Caco-2 (cell line): ENCODE measurements at regions not wholly inside any gene's neighbourhood (a gene's known extent, or its start where the extent isn't known, plus 50 kb on each side); places are given as distances from the start of the nearest gene placed in this dataset.

Source experiments
- BruUV-seq: library from RNA; stranded (reverse); fragments of 400-500 nt; replicated peaks from 2 replicates; lab custom pipeline; 2021; lab: Mats Ljungman, UMichigan
- CTCF ChIA-PET: fragments of 300-600 bp; sonication (Branson Sonifier 250); formaldehyde crosslinking; loops from one replicate; lab custom pipeline; 2022; ENCODE audit warnings: antibody characterized with exemption; lab: Charles Lee
- POLR2A ChIA-PET: fragments of 300-600 bp; sonication (Branson Sonifier 250); formaldehyde crosslinking; loops from one replicate; lab custom pipeline; 2022; ENCODE audit warnings: antibody characterized with exemption; lab: Charles Lee
- DNase-seq, 2 experiments: peaks; one replicate each; pipeline versions ENCODE4 v3.0.0 to v3.0.0-alpha.2; 2020 to 2022
- H3K27me3 ChIP-seq: replicated peaks from 2 replicates; pipeline ENCODE4 v1.6.0; 2011; ENCODE audit warnings: low read length; ENCODE audit not compliant: control insufficient read depth, insufficient read depth
- H3K36me3 ChIP-seq: 2 replicates; pipeline ENCODE4 v1.5.1; 2011; ENCODE audit warnings: low read length; ENCODE audit not compliant: control insufficient read depth, insufficient read depth
- H3K4me1 ChIP-seq: fragments of 250-450 bp; sonication (Bioruptor Pico); 2 replicates; pipeline ENCODE4 v1.5.1; 2020; ENCODE audit warnings: mild to moderate bottlenecking
- H3K4me3 ChIP-seq: 2 replicates; pipeline ENCODE4 v1.5.1; 2011; ENCODE audit warnings: low read depth, mild to moderate bottlenecking, control low read depth, low read length
- H3K9me3 ChIP-seq: fragments of 250-450 bp; sonication (Bioruptor Pico); 2 replicates; pipeline ENCODE4 v1.5.1; 2020; ENCODE audit warnings: mild to moderate bottlenecking, moderate library complexity
- H3K27ac Mint-ChIP-seq: one replicate; pipeline ENCODE4 v1.8.0; 2022; ENCODE audit warnings: mixed read lengths; ENCODE audit not compliant: unreplicated experiment
- H3K27me3 Mint-ChIP-seq: one replicate; pipeline ENCODE4 v1.8.0; 2022; ENCODE audit warnings: mixed read lengths; ENCODE audit not compliant: insufficient read depth, unreplicated experiment
- H3K36me3 Mint-ChIP-seq: one replicate; pipeline ENCODE4 v1.8.0; 2022; ENCODE audit warnings: mild to moderate bottlenecking, mixed read lengths; ENCODE audit not compliant: insufficient read depth, unreplicated experiment
- H3K4me1 Mint-ChIP-seq: one replicate; pipeline ENCODE4 v1.8.0; 2022; ENCODE audit warnings: low read depth, mixed read lengths; ENCODE audit not compliant: unreplicated experiment
- H3K4me3 Mint-ChIP-seq: one replicate; pipeline ENCODE4 v1.8.0; 2022; ENCODE audit warnings: mild to moderate bottlenecking, moderate library complexity, mixed read lengths; ENCODE audit not compliant: unreplicated experiment
- H3K9me3 Mint-ChIP-seq: one replicate; pipeline ENCODE4 v1.8.0; 2022; ENCODE audit warnings: mixed read lengths; ENCODE audit not compliant: unreplicated experiment
- intact Hi-C: fragments of 100-400 bp; cut with micrococcal nuclease; formaldehyde crosslinking; loops from one replicate; pipeline ENCODE4 v1.10.0; 2022; ENCODE audit not compliant: unreplicated experiment
- TF ChIP-seq, protein P1 (sequence below), 2 experiments: fragments of 200-600 bp in 1 of 2; IDR thresholded peaks; 1 replicate in 1 of 2; 2 replicates in 1 of 2; pipeline versions ENCODE4 v1.5.1 to v1.8.0; 2011 to 2022; ENCODE audit warnings: antibody characterized with exemption in 1 of 2, control low read depth in 1 of 2, inconsistent platforms in 1 of 2, low read depth in 1 of 2, low read length in 1 of 2, mild to moderate bottlenecking in 1 of 2, moderate library complexity in 1 of 2; ENCODE audit not compliant: insufficient read depth in 1 of 2, severe bottlenecking in 1 of 2, unreplicated experiment in 1 of 2

DNA sequence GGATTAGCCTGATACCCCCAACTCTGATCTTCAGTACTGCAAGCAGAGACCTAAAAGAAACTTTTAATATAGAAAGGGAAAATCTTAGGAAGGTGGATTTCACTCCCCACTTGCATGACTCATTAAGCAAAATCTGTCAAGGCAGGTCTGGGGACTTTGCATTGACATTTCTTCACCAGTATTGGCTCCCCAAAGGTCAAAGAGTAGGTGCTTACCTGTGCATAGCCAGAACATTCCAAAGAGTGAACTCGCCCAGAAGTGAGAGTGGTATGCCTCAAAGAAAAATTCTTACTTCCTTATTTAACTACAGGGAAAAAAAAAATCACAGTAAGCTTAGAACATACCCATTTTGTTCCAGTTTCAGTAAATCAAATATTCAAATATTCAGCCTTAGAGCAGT lies 140.9 kb upstream of the TP63 start:
- Mint-ChIP-seq H3K4me3 (no peak overlapping the region), H3K9me3 (no peaks in the 10 kb centered on the region), H3K4me1 (no peaks in the 10 kb centered on the region), H3K27ac (no peak overlapping the region), H3K36me3 (no peaks in the 10 kb centered on the region), H3K27me3 (no peaks in the 10 kb centered on the region)
- ChIA-PET CTCF (no interaction called here), POLR2A (no interaction called here)
- H3K27me3 ChIP-seq = no peaks in the 10 kb centered on the region
- no peaks in the 10 kb centered on the region for H3K36me3 ChIP-seq
- no peaks in the 10 kb centered on the region for H3K9me3 ChIP-seq
- H3K4me3 ChIP-seq = no peak overlapping the region
- no peaks in the 10 kb centered on the region for H3K4me1 ChIP-seq
- BruUV-seq = no TSS peak
- TF ChIP-seq, protein P1, sequence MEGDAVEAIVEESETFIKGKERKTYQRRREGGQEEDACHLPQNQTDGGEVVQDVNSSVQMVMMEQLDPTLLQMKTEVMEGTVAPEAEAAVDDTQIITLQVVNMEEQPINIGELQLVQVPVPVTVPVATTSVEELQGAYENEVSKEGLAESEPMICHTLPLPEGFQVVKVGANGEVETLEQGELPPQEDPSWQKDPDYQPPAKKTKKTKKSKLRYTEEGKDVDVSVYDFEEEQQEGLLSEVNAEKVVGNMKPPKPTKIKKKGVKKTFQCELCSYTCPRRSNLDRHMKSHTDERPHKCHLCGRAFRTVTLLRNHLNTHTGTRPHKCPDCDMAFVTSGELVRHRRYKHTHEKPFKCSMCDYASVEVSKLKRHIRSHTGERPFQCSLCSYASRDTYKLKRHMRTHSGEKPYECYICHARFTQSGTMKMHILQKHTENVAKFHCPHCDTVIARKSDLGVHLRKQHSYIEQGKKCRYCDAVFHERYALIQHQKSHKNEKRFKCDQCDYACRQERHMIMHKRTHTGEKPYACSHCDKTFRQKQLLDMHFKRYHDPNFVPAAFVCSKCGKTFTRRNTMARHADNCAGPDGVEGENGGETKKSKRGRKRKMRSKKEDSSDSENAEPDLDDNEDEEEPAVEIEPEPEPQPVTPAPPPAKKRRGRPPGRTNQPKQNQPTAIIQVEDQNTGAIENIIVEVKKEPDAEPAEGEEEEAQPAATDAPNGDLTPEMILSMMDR (IDR thresholded peaks at IDR 0.05; ENCODE audit: insufficient read depth in 1 of 2, low read depth in 1 of 2, low read length in 1 of 2, severe bottlenecking in 1 of 2, unreplicated experiment in 1 of 2) = no peak
- peak; percentile 20 to 36 for DNase-seq
- intact Hi-C loops = no loop called here

DNA sequence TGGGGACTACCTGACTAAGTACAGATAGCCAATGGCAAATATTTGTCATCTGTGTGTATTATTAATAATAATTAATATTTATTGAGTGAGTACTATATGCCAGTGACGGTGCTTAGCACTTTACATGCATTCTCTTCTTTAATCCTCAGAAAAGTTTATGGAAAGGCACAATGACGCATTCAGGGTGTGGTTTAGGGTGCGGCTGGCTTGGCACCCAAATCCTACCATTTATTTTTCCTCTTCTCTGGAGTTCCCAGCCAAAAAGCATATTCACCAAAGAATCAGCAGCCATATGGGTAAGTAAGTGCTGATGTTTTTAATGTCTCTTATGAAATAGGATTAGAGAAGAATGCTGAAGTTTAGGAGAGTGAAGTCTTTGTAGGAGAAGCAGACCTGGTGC lies 140.4 kb upstream of the TP63 start:
- TF ChIP-seq, protein P1 (IDR thresholded peaks at IDR 0.05; ENCODE audit: insufficient read depth in 1 of 2, low read depth in 1 of 2, low read length in 1 of 2, severe bottlenecking in 1 of 2, unreplicated experiment in 1 of 2) = no peak
- BruUV-seq = no TSS peak
- no peak for DNase-seq
- H3K4me1 ChIP-seq = no peaks in the 10 kb centered on the region
- intact Hi-C loops = no loop called here
- no peaks in the 10 kb centered on the region for H3K4me1 Mint-ChIP-seq
- ChIA-PET POLR2A (no interaction called here), CTCF (no interaction called here)
- no peak overlapping the region for H3K4me3 ChIP-seq
- no peaks in the 10 kb centered on the region for H3K36me3 Mint-ChIP-seq
- no peaks in the 10 kb centered on the region for H3K27me3 ChIP-seq
- H3K27me3 Mint-ChIP-seq = no peaks in the 10 kb centered on the region
- no peaks in the 10 kb centered on the region for H3K9me3 Mint-ChIP-seq
- H3K4me3 Mint-ChIP-seq = no peak overlapping the region
- no peaks in the 10 kb centered on the region for H3K9me3 ChIP-seq
- H3K36me3 ChIP-seq = no peaks in the 10 kb centered on the region
- H3K27ac Mint-ChIP-seq = no peak overlapping the region

DNA sequence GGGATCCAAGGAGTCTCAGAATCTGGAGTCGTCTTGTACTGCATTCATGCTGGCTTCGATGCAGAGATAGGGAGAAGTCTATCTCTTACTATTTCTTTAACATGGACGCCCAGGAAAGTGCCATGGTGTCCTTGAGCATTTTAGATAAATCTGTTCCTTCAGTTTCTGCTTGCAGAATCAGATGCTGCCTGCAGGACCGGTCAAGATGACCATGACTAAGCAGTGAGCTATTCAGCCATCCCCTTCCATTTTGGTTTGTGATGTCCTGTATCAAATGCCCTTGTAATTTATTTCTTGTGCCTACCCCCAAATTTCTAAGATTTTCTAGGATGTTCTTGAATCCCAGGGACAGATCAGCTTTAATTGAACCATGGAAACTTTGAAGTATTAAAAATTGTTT lies 139.4 kb upstream of the TP63 start:
- no peak for DNase-seq
- TF ChIP-seq, protein P1 (IDR thresholded peaks at IDR 0.05; ENCODE audit: insufficient read depth in 1 of 2, low read depth in 1 of 2, low read length in 1 of 2, severe bottlenecking in 1 of 2, unreplicated experiment in 1 of 2) = no peak
- CTCF ChIA-PET = no interaction called here
- Mint-ChIP-seq H3K36me3 (no peaks in the 10 kb centered on the region), H3K9me3 (no peaks in the 10 kb centered on the region), H3K27me3 (no peaks in the 10 kb centered on the region), H3K4me3 (no peak overlapping the region), H3K4me1 (no peaks in the 10 kb centered on the region), H3K27ac (no peak overlapping the region)
- Histone ChIP-seq H3K9me3 (no peaks in the 10 kb centered on the region), H3K4me3 (no peak overlapping the region), H3K36me3 (no peaks in the 10 kb centered on the region), H3K4me1 (no peaks in the 10 kb centered on the region), H3K27me3 (no peaks in the 10 kb centered on the region)
- intact Hi-C loops = no loop called here
- no TSS peak for BruUV-seq
- POLR2A ChIA-PET = no interaction called here
